ENCODE measurements at regions not wholly inside any gene's neighbourhood (a gene's known extent, or its start where the extent isn't known, plus 50 kb on each side); places are given as distances from the start of the nearest gene placed in this dataset.
A peak's percentile ranks its signal among the peaks of the same experiment; 100 is the strongest.

- no TSS peak for BruUV-seq (replicated peaks)
- Histone ChIP-seq H4K20me1 (ENCODE audit: control insufficient read depth, insufficient read depth) (no peaks in the 10 kb centered on the region), H2AFZ (ENCODE audit: control insufficient read depth, low read depth, low read length) (no peak overlapping the region), H3K4me3 (no peak overlapping the region), H3K9me3 (replicated peaks; ENCODE audit: control insufficient read depth, insufficient read depth, low read length) (no peaks in the 10 kb centered on the region), H3K4me1 (ENCODE audit: control insufficient read depth, insufficient read depth, low read length) (peaks cover 16% of the 10 kb centered on the region), H3K36me3 (ENCODE audit: control insufficient read depth in 2 of 2, insufficient read depth in 2 of 2, low read length in 1 of 2) (no peaks in the 10 kb centered on the region), H3K9ac (ENCODE audit: control insufficient read depth, insufficient read depth, low read length) (no peak overlapping the region), H3K27ac (ENCODE audit: control insufficient read depth, insufficient read depth) (0 out of 2 replicates have a peak overlapping the region, but pooled peaks have one; percentile 27), H3K27me3 (replicated peaks in 1 of 2; ENCODE audit: control insufficient read depth in 2 of 2, insufficient read depth in 2 of 2, low read length in 1 of 2) (no peaks in the 10 kb centered on the region), H3K4me2 (ENCODE audit: control insufficient read depth, insufficient read depth) (peak overlapping the region; percentile 7; the same call in 1 of the 2 replicates), H3K79me2 (ENCODE audit: control insufficient read depth, insufficient read depth, low read length) (no peaks in the 10 kb centered on the region)
- ChIA-PET SMC1A (ENCODE audit: uncharacterized antibody, unreplicated experiment) (interaction anchor here (0.7 to 2.5 kb wide), 11 partner anchors 15 to 341 kb away, joined by 3 to 7 read pairs (median 4); no protein-coding TSS in a partner anchor), RAD21 (ENCODE audit: unreplicated experiment) (interaction anchor here (0.7 to 1.4 kb wide), 5 partner anchors 44 to 425 kb away, joined by 3 to 4 read pairs (median 3); no protein-coding TSS in a partner anchor), POLR2A (interaction anchor here (0.9 kb wide), 1 partner anchor 43 kb away, joined by 3 read pairs; no protein-coding TSS in a partner anchor), CTCF (interaction anchor here (0.5 to 1.1 kb wide), 7 partner anchors 8 to 477 kb away, joined by 3 to 8 read pairs (median 3); no protein-coding TSS in a partner anchor)
- in situ Hi-C loops (cut with MboI) = no loop called here
- FAIRE-seq (peak; percentile 76), DNase-seq (ENCODE audit: low read depth, low spot score) (peak; percentile 79), ATAC-seq (peak; percentile 78)
- WGBS (ENCODE audit: insufficient coverage, insufficient replicate concordance, low lambda C conversion rate, missing lambda C conversion rate) = 2% methylated on average over 2 of the region's 2 CpGs
- intact Hi-C loops (cut with micrococcal nuclease; ENCODE audit: unreplicated experiment) = loop anchor here (2.0 to 5.0 kb wide), 2 partner anchors 291 to 502 kb away; no protein-coding TSS in a partner anchor
- TF ChIP-seq TBL1XR1 (IDR thresholded peaks at IDR 0.05; ENCODE audit: low read depth, low read length) (peak; percentile 42; the same call in 1 of the 2 replicates), SMAD1 (IDR thresholded peaks at IDR 0.05; ENCODE audit: low read depth, partially characterized antibody) (peak; percentile 59), JUNB (IDR thresholded peaks at IDR 0.05) (peak; percentile 99), TCF12 (IDR thresholded peaks at IDR 0.05; ENCODE audit: low read depth, low read length) (peak; percentile 57; the same call in 1 of the 2 replicates), BCL11A (IDR thresholded peaks at IDR 0.05; ENCODE audit: low read depth, low read length) (peak; percentile 96), GATAD2B (conservative IDR thresholded peaks at IDR 0.05; ENCODE audit: low read depth) (0 out of 2 replicates have a peak, but pooled peaks have one; percentile 45), BCL3 (IDR thresholded peaks at IDR 0.05; ENCODE audit: borderline replicate concordance, insufficient read depth, low read depth, low read length, poor library complexity, severe bottlenecking) (peak; percentile 92), ATF2 (IDR thresholded peaks at IDR 0.05; ENCODE audit: low read length) (peak; percentile 95), SRF (IDR thresholded peaks at IDR 0.05; ENCODE audit: low read depth in 2 of 2, low read length in 2 of 2) (0 out of 4 replicates have a peak, but pooled peaks of 1 of the 2 experiments have one; percentile 42), CREB1 (IDR thresholded peaks at IDR 0.05; ENCODE audit: low read depth) (0 out of 2 replicates have a peak, but pooled peaks have one; percentile 46), ZNF24 (IDR thresholded peaks at IDR 0.05) (peak; percentile 59; the same call in 1 of the 2 replicates), DPF2 (IDR thresholded peaks at IDR 0.05) (peak; percentile 88)
- TF ChIP-seq, protein P1, sequence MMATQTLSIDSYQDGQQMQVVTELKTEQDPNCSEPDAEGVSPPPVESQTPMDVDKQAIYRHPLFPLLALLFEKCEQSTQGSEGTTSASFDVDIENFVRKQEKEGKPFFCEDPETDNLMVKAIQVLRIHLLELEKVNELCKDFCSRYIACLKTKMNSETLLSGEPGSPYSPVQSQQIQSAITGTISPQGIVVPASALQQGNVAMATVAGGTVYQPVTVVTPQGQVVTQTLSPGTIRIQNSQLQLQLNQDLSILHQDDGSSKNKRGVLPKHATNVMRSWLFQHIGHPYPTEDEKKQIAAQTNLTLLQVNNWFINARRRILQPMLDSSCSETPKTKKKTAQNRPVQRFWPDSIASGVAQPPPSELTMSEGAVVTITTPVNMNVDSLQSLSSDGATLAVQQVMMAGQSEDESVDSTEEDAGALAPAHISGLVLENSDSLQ (IDR thresholded peaks at IDR 0.05) = peak; percentile 14; the same call in 1 of the 2 replicates
- TF ChIP-seq, protein P2, sequence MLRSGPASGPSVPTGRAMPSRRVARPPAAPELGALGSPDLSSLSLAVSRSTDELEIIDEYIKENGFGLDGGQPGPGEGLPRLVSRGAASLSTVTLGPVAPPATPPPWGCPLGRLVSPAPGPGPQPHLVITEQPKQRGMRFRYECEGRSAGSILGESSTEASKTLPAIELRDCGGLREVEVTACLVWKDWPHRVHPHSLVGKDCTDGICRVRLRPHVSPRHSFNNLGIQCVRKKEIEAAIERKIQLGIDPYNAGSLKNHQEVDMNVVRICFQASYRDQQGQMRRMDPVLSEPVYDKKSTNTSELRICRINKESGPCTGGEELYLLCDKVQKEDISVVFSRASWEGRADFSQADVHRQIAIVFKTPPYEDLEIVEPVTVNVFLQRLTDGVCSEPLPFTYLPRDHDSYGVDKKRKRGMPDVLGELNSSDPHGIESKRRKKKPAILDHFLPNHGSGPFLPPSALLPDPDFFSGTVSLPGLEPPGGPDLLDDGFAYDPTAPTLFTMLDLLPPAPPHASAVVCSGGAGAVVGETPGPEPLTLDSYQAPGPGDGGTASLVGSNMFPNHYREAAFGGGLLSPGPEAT (IDR thresholded peaks at IDR 0.05; ENCODE audit: low read depth) = peak; percentile 70; the same call in 1 of the 2 replicates
- TF ChIP-seq, protein P3, sequence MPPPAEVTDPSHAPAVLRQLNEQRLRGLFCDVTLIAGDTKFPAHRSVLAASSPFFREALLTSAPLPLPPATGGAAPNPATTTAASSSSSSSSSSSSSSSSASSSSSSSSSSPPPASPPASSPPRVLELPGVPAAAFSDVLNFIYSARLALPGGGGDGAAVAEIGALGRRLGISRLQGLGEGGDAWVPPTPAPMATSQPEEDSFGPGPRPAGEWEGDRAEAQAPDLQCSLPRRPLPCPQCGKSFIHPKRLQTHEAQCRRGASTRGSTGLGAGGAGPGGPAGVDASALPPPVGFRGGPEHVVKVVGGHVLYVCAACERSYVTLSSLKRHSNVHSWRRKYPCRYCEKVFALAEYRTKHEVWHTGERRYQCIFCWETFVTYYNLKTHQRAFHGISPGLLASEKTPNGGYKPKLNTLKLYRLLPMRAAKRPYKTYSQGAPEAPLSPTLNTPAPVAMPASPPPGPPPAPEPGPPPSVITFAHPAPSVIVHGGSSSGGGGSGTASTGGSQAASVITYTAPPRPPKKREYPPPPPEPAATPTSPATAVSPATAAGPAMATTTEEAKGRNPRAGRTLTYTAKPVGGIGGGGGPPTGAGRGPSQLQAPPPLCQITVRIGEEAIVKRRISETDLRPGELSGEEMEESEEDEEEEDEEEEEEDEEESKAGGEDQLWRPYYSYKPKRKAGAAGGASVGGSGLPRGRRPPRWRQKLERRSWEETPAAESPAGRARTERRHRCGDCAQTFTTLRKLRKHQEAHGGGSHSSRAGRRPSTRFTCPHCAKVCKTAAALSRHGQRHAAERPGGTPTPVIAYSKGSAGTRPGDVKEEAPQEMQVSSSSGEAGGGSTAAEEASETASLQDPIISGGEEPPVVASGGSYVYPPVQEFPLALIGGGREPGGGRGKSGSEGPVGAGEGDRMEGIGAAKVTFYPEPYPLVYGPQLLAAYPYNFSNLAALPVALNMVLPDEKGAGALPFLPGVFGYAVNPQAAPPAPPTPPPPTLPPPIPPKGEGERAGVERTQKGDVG (CRISPR knock-in tag; IDR thresholded peaks at IDR 0.05) = no peak
Observed at GRCh38 chr2:212730994-212731393, 192.4 kb upstream of the ERBB4 start.

Measured in GM12878 (cell line).